HFF-Myc (cell line): ENCODE measurements at regions not wholly inside any gene's neighbourhood (a gene's known extent, or its start where the extent isn't known, plus 50 kb on each side); places are given as distances from the start of the nearest gene placed in this dataset.
"Not testable (repeated sequence)": the region's sequence is repeated elsewhere in the genome, so short reads cannot be mapped to it uniquely, and the experiment has no call there.

Experiments
- DNase-seq: peaks from one replicate; pipeline ENCODE4 v3.0.0-alpha.2; 2011; ENCODE audit warnings: low read depth; ENCODE audit errors: extremely low read depth
- H3K4me3 ChIP-seq: replicated peaks from 2 replicates; pipeline ENCODE4 v1.5.1; 2011; ENCODE audit warnings: low read depth, mild to moderate bottlenecking, control low read depth, low read length
- CTCF ChIP-seq: IDR thresholded peaks from 2 replicates; pipeline ENCODE4 v1.5.1; 2012; ENCODE audit warnings: mild to moderate bottlenecking, low read depth, low read length, control low read depth; ENCODE audit errors: missing control alignments

DNA sequence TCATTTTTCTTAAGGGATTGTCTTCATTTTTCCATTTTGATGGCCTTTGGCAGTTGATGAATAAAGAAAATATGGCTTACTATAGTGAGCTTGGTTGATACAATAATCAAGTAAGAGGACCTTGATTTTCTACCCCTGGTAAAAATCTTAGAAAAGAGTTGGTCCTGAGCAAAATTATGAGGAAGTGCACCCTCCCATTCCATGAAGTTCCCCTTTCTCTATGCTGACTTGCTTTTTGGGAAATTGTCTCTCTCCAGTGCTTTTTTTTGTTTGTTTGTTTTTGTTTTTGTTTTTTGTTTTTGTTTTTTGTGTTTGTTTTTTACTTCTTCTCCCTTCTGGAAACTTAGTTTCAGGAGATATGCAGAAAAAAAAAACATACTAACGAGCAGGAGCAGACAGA is 449.2 kb upstream of the ACTBL2 start:
- no peak for TF ChIP-seq CTCF
- no peak for DNase-seq

GRCh38 chr5:57931352-57931751 is 448.7 kb upstream of the ACTBL2 start:
- H3K4me3 ChIP-seq, result no peak overlapping the region
- TF ChIP-seq CTCF, result no peak
- DNase-seq, result no peak

More for the DNA sequence above, 449.2 kb upstream of the ACTBL2 start:
- H3K4me3 ChIP-seq, result no peak overlapping the region

DNA sequence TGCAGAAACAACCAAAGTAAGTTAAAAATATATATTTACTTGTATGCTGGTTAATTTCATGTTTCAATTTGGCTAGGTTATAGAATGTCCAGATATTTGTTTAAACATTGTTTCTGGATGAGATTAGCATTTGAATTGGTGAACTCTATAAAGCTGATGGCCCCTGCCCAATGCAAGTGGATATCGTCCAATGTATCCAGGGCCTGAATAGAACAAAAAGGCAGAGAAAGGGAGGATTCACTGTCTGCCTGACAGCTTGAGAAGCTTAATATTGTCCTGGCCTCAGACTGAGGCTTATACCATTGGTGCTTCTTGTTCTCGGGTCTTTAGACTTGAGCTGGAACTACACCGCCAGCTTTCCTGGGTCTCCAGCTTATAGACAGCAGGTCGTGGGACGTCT is 446.7 kb upstream of the ACTBL2 start:
- no peak for DNase-seq
- no peak for TF ChIP-seq CTCF
- no peak overlapping the region for H3K4me3 ChIP-seq

DNA sequence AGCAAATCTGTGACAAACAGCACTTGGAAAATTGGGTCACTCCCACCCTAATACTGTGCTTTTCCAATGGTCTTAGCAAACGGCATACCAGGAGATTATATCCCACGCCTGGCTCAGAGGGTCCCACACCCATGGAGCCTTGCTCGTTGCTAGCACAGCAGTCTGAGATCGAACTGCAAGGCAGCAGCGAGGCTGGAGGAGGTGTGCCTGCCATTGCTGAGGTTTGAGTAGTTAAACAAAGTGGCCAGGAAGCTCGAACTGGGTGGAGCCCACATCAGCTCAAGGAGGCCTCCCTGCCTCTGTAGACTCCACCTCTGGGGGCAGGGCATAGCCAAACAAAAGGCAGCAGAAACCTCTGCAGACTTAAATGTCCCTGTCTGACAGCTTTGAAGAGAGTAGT is 440.5 kb upstream of the ACTBL2 start:
- not testable (repeated sequence) for H3K4me3 ChIP-seq, DNase-seq

DNA sequence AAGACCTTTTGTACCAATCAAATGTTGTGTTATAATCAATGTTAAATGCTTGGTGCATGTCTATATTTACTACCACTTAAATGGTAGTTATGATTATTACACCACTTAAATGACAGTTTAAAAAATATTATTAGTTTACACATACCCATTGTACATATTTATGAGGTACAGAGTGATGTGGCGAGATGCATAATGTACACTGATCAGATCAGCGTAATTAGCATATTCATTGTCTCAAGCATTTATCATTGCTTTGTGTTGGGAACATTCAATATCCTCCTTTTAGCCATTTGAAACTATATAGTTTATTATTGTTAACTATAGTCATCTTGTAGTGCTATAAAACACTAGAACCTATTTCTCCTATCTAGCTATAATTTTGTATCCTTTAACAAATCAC is 434.4 kb upstream of the ACTBL2 start:
- no peak for TF ChIP-seq CTCF

DNA sequence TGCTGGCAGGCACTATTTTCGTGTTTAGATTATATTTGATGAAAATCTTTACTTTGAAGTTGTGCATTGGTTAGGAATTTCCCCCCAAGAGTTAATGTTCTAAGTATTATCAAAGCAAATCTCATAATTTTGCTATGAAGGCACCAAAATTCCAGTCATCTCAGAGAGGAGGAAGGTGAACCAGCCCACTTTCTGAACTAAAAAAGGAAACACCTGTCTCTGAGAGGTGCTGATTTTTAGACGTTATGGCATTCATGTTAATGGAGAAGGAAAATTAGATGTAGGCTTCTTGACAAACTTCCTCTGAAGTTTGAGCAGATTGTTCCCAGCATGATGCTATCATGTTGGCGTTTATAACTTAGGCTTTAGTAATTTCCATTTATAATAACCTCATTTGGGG is 432.9 kb upstream of the ACTBL2 start:
- no peak overlapping the region for H3K4me3 ChIP-seq
- TF ChIP-seq CTCF, result no peak
- DNase-seq, result no peak

More for the DNA sequence above, 434.4 kb upstream of the ACTBL2 start:
- H3K4me3 ChIP-seq, result no peak overlapping the region
- DNase-seq, result no peak

DNA sequence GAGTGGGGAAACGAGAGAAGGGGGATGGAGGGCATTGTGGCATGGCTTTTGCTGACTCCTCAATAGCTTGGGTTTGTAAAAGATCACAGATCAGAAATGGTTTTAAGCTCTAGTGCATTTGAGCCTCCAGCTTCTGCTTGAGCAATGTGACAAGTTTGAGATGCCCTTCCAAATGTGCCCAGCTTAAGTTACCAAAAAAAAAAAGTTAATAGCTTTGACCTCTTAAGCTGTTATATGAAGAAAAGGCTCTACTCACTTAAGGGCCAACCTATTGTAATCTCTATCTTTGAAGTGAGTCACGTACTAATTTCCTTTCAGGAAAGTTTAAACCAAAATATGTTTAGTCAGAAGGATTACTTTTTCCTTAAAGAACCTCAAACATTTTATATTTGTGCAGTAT is 428.8 kb upstream of the ACTBL2 start:
- H3K4me3 ChIP-seq, result no peak overlapping the region
- DNase-seq, result no peak
- no peak for TF ChIP-seq CTCF
